Lung (tissue), 11 donors: ENCODE measurements at regions not wholly inside any gene's neighbourhood (a gene's known extent, or its start where the extent isn't known, plus 50 kb on each side); places are given as distances from the start of the nearest gene placed in this dataset.

Experiments used
- ATAC-seq: fragments of 200-7000 bp; cut with Tn5 transposase; one replicate; pipeline ENCODE4 v1.9.1; 2020; ENCODE audit warnings: moderate number of reproducible peaks; ENCODE audit not compliant: insufficient read depth, low FRiP score
- DNase-seq, 3 donors: peaks; one replicate each; pipeline ENCODE4 v3.0.0-alpha.2; 2013 to 2017
- H3K27ac ChIP-seq, 2 donors: one replicate each; pipeline ENCODE4 v1.5.1; 2013; ENCODE audit warnings: mild to moderate bottlenecking in 2 of 2, moderate library complexity in 2 of 2, control low read depth in 1 of 2, inconsistent platforms in 1 of 2, low read depth in 1 of 2, low read length in 1 of 2
- H3K27me3 ChIP-seq, 3 donors: one replicate each; pipeline ENCODE4 v1.5.1; 2013; ENCODE audit warnings: low read length in 2 of 3; ENCODE audit not compliant: control insufficient read depth in 3 of 3, insufficient read depth in 3 of 3
- H3K36me3 ChIP-seq, 4 donors: one replicate each; pipeline ENCODE4 v1.5.1; 2013; ENCODE audit warnings: low read length in 4 of 4, mild to moderate bottlenecking in 1 of 4, moderate library complexity in 1 of 4; ENCODE audit not compliant: control insufficient read depth in 4 of 4, insufficient read depth in 4 of 4
- H3K4me1 ChIP-seq, 5 donors: one replicate each; pipeline ENCODE4 v1.5.1; 2013; ENCODE audit warnings: low read length in 5 of 5, mild to moderate bottlenecking in 2 of 5, moderate library complexity in 1 of 5; ENCODE audit not compliant: control insufficient read depth in 5 of 5, insufficient read depth in 5 of 5
- H3K4me3 ChIP-seq: one replicate; pipeline ENCODE4 v1.5.1; 2013; ENCODE audit warnings: mild to moderate bottlenecking, control low read depth, moderate library complexity
- H3K9ac ChIP-seq, 2 donors: one replicate each; pipeline ENCODE4 v1.5.1; 2013; ENCODE audit warnings: low read length in 2 of 2, control low read depth in 1 of 2; ENCODE audit not compliant: insufficient read depth in 1 of 2
- H3K9me3 ChIP-seq, 4 donors: one replicate each; pipeline ENCODE4 v1.5.1; 2013; ENCODE audit warnings: low read length in 3 of 4, mild to moderate bottlenecking in 1 of 4, moderate library complexity in 1 of 4; ENCODE audit not compliant: control insufficient read depth in 4 of 4, insufficient read depth in 3 of 4
- CTCF ChIP-seq: IDR thresholded peaks from 2 replicates; pipeline ENCODE4 v1.5.1; 2012; ENCODE audit warnings: mild to moderate bottlenecking; ENCODE audit errors: control extremely low read depth, extremely low read depth
- WGBS, 2 donors: extraction: QIAGEN DNeasy Blood & Tissue Kit; methylation state at CpG; one replicate each; pipeline ENCODE4 v1.1.7; 2013; 5-methylcytosine and 5-hydroxymethylcytosine counted together
- donor health status: control.
- donor health status: control.
- donor health status: Bipolar disorder and iron deficiency.
- donor health status: healthy.
- donor health status: DM: yes; HTN: yes; CAD: no.

- WGBS, 2 donors, result 81 to 95% methylated on average over 1 of the region's 1 CpG
- no peaks in the 10 kb centered on the region for H3K36me3 ChIP-seq
- no peak for ATAC-seq
- H3K27me3 ChIP-seq, result no peaks in the 10 kb centered on the region
- H3K4me3 ChIP-seq, result no peak overlapping the region
- H3K4me1 ChIP-seq, result no peaks in the 10 kb centered on the region
- no peak for DNase-seq
- H3K9ac ChIP-seq, result no peak overlapping the region
- no peak overlapping the region for H3K27ac ChIP-seq
- H3K9me3 ChIP-seq, result no peaks in the 10 kb centered on the region
- TF ChIP-seq CTCF, result no peak
These were observed 177.0 kb upstream of the MBNL1 start for GRCh38 chr3:152091725-152092124.

GRCh38 chr3:152093901-152094300 is 174.8 kb upstream of the MBNL1 start:
- ATAC-seq, result no peak
- no peaks in the 10 kb centered on the region for H3K27me3 ChIP-seq

GRCh38 chr3:152094406-152094805 is 174.3 kb upstream of the MBNL1 start:
- TF ChIP-seq CTCF, result no peak
- Histone ChIP-seq H3K9ac (no peak overlapping the region), H3K4me3 (no peak overlapping the region), H3K27me3 (no peaks in the 10 kb centered on the region), H3K9me3 (no peaks in the 10 kb centered on the region), H3K27ac (no peak overlapping the region), H3K4me1 (no peaks in the 10 kb centered on the region), H3K36me3 (no peaks in the 10 kb centered on the region)
- no peak for ATAC-seq
- DNase-seq, result no peak

More at GRCh38 chr3:152093901-152094300, 174.8 kb upstream of the MBNL1 start:
- Histone ChIP-seq H3K36me3 (no peaks in the 10 kb centered on the region), H3K9me3 (no peaks in the 10 kb centered on the region), H3K27ac (no peak overlapping the region), H3K4me3 (no peak overlapping the region), H3K4me1 (no peaks in the 10 kb centered on the region), H3K9ac (no peak overlapping the region)
- no peak for DNase-seq
- no peak for TF ChIP-seq CTCF

- Histone ChIP-seq H3K27ac (no peak overlapping the region), H3K4me3 (no peak overlapping the region), H3K36me3 (no peaks in the 10 kb centered on the region), H3K4me1 (no peaks in the 10 kb centered on the region), H3K9ac (no peak overlapping the region), H3K9me3 (no peaks in the 10 kb centered on the region), H3K27me3 (no peaks in the 10 kb centered on the region)
- DNase-seq (no peak), ATAC-seq (no peak)
- no peak for TF ChIP-seq CTCF
These were observed 173.3 kb upstream of the MBNL1 start for GRCh38 chr3:152095472-152095871.
